Neural cell (in vitro differentiated cells): ENCODE measurements at regions not wholly inside any gene's neighbourhood (a gene's known extent, or its start where the extent isn't known, plus 50 kb on each side); places are given as distances from the start of the nearest gene placed in this dataset.

Experiments
- H2AFZ ChIP-seq: fragments of 200-600, 300-800 bp; sonication (generic), shearing (Covaris generic); 2 replicates; pipeline ENCODE4 v1.6.0; 2014; ENCODE audit warnings: low read depth, mild to moderate bottlenecking, antibody characterized with exemption, low read length, moderate library complexity
- H3F3A ChIP-seq: fragments of 200-600 bp; shearing (Covaris generic); 2 replicates; pipeline ENCODE4 v1.6.1; 2016; ENCODE audit warnings: mild to moderate bottlenecking, moderate library complexity, mixed read lengths, antibody characterized with exemption, low read length; ENCODE audit not compliant: insufficient read depth, poor library complexity, severe bottlenecking
- H3K27ac ChIP-seq: fragments of 200-600, 300-800 bp; sonication (generic), shearing (Covaris generic); 2 replicates; pipeline ENCODE4 v1.5.1; 2014; ENCODE audit warnings: mild to moderate bottlenecking, low read length, moderate library complexity
- H3K27me3 ChIP-seq: fragments of 300-800, 200-600 bp; sonication (generic), shearing (Covaris generic); 2 replicates; pipeline ENCODE4 v1.6.0; 2014; ENCODE audit warnings: mild to moderate bottlenecking, low read depth, low read length, moderate library complexity; ENCODE audit not compliant: insufficient read depth
- H3K36me3 ChIP-seq: fragments of 300-800, 200-600 bp; sonication (generic), shearing (Covaris generic); 2 replicates; pipeline ENCODE4 v1.5.1; 2014; ENCODE audit warnings: mild to moderate bottlenecking, antibody characterized with exemption, low read length, moderate library complexity; ENCODE audit not compliant: insufficient read depth
- H3K4me2 ChIP-seq: fragments of 300-800, 200-600 bp; sonication (generic), shearing (Covaris generic); 2 replicates; pipeline ENCODE4 v1.6.0; 2014; ENCODE audit warnings: mild to moderate bottlenecking, low read length
- H3K4me3 ChIP-seq: fragments of 300-800, 200-600 bp; sonication (generic), shearing (Covaris generic); 2 replicates; pipeline ENCODE4 v1.5.1; 2014; ENCODE audit warnings: mild to moderate bottlenecking, low read length, moderate library complexity
- H3K79me2 ChIP-seq: fragments of 200-600 bp; shearing (Covaris generic); replicated peaks from 2 replicates; pipeline ENCODE4 v1.6.0; 2014; ENCODE audit warnings: mild to moderate bottlenecking, low read length, moderate library complexity; ENCODE audit not compliant: insufficient read depth
- H3K9ac ChIP-seq: fragments of 300-800, 200-600 bp; sonication (generic), shearing (Covaris generic); 2 replicates; pipeline ENCODE4 v1.6.1; 2016; ENCODE audit warnings: mild to moderate bottlenecking, low read length, mixed read lengths
- H3K9me2 ChIP-seq: fragments of 200-600 bp; shearing (Covaris generic); 2 replicates; pipeline ENCODE4 v1.6.1; 2016; ENCODE audit warnings: mild to moderate bottlenecking, low read length, mixed read lengths; ENCODE audit not compliant: insufficient read depth
- H3K9me3 ChIP-seq: fragments of 200-600, 300-800 bp; sonication (generic), shearing (Covaris generic); 2 replicates; pipeline ENCODE4 v1.6.1; 2016; ENCODE audit warnings: mild to moderate bottlenecking, mixed run types, low read length, moderate library complexity, mixed read lengths
- H4K20me1 ChIP-seq: fragments of 200-600 bp; shearing (Covaris generic); 2 replicates; pipeline ENCODE4 v1.6.1; 2016; ENCODE audit warnings: mild to moderate bottlenecking, mixed run types; ENCODE audit not compliant: insufficient read depth
- CTCF ChIP-seq: fragments of 450-650 bp; IDR thresholded peaks from 2 replicates; pipeline ENCODE4 v1.5.1; 2014; ENCODE audit warnings: antibody characterized with exemption, mild to moderate bottlenecking, moderate library complexity; ENCODE audit not compliant: poor library complexity, severe bottlenecking
- EP300 ChIP-seq: fragments of 450-650 bp; conservative IDR thresholded peaks from 2 replicates; pipeline ENCODE4 v1.6.1; 2014; ENCODE audit warnings: antibody characterized with exemption, mild to moderate bottlenecking, moderate library complexity; ENCODE audit not compliant: poor library complexity, severe bottlenecking
- EZH2 ChIP-seq: fragments of 200-600, 300-800 bp; shearing (Covaris generic), sonication (generic); IDR thresholded peaks from 2 replicates; pipeline ENCODE4 v1.6.1; 2014; ENCODE audit warnings: antibody characterized with exemption, low read length, borderline replicate concordance, mild to moderate bottlenecking; ENCODE audit not compliant: insufficient read depth, poor library complexity, severe bottlenecking
- MXI1 ChIP-seq: fragments of 450-650 bp; conservative IDR thresholded peaks from 2 replicates; pipeline ENCODE4 v1.6.1; 2014; ENCODE audit warnings: antibody characterized with exemption, mild to moderate bottlenecking; ENCODE audit not compliant: poor library complexity, severe bottlenecking
- POLR2AphosphoS5 ChIP-seq: IDR thresholded peaks from 2 replicates; pipeline ENCODE4 v1.6.1; 2012
- RAD21 ChIP-seq: fragments of 450-650 bp; conservative IDR thresholded peaks from 2 replicates; pipeline ENCODE4 v1.6.1; 2014; ENCODE audit warnings: antibody characterized with exemption, mild to moderate bottlenecking, moderate library complexity
- REST ChIP-seq: IDR thresholded peaks from 2 replicates; pipeline ENCODE4 v1.6.1; 2012; ENCODE audit warnings: borderline replicate concordance
- SMC3 ChIP-seq: fragments of 450-650 bp; conservative IDR thresholded peaks from 2 replicates; pipeline ENCODE4 v1.6.1; 2014; ENCODE audit warnings: antibody characterized with exemption, mild to moderate bottlenecking, moderate library complexity; ENCODE audit not compliant: poor library complexity
- TAF1 ChIP-seq: IDR thresholded peaks from 2 replicates; pipeline ENCODE4 v1.6.1; 2012; ENCODE audit warnings: low read depth

GRCh38 chr15:66965201-66965900, 100.1 kb upstream of the SMAD3 start:
- Histone ChIP-seq H3F3A (no peaks in the 10 kb centered on the region), H3K9me2 (no peaks in the 10 kb centered on the region), H4K20me1 (no peaks in the 10 kb centered on the region), H3K9me3 (no peaks in the 10 kb centered on the region), H2AFZ (no peak overlapping the region), H3K4me2 (no peak overlapping the region), H3K36me3 (no peaks in the 10 kb centered on the region), H3K9ac (no peak overlapping the region), H3K4me3 (no peak overlapping the region), H3K27ac (no peak overlapping the region), H3K27me3 (no peaks in the 10 kb centered on the region), H3K79me2 (no peaks in the 10 kb centered on the region)
- TF ChIP-seq EZH2, result no peak

GRCh38 chr15:66966256-66966655, 99.1 kb upstream of the SMAD3 start:
- Histone ChIP-seq H4K20me1 (no peaks in the 10 kb centered on the region), H3K27me3 (no peaks in the 10 kb centered on the region), H3K27ac (no peak overlapping the region), H3K9me3 (no peaks in the 10 kb centered on the region), H3F3A (no peaks in the 10 kb centered on the region), H3K9ac (no peak overlapping the region), H3K9me2 (no peaks in the 10 kb centered on the region), H3K36me3 (no peaks in the 10 kb centered on the region), H2AFZ (no peak overlapping the region), H3K4me3 (no peak overlapping the region), H3K4me2 (no peak overlapping the region), H3K79me2 (no peaks in the 10 kb centered on the region)
- TF ChIP-seq MXI1 (no peak), SMC3 (no peak), TAF1 (no peak), EP300 (no peak), EZH2 (no peak), REST (no peak), RAD21 (no peak), POLR2AphosphoS5 (no peak), CTCF (no peak)
